ENCODE measurements at regions not wholly inside any gene's neighbourhood (a gene's known extent, or its start where the extent isn't known, plus 50 kb on each side); places are given as distances from the start of the nearest gene placed in this dataset.
A peak's percentile ranks its signal among the peaks of the same experiment; 100 is the strongest.

DNA sequence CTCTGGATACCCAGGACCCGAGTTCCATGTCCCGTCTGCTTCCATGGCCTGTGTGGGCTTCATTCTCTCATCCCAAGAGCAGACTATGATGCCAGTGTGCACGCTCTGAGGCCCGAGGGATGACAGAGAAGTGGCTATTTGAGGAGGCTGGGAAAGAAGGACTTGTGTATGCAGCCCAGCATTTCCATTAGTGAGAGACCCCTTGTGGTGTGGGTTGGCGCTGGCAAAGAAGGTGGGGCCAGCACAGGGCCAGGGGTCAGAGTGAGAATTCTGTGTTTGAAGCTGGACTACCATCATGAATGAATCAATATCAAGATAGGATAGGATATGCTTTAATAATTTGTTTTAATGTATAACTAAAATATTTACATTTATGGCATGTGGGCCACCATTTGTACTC, 200.8 kb downstream of the HIPK3 start:
- H3K4me3 ChIP-seq (ENCODE audit: low read depth, low read length, poor library complexity, severe bottlenecking): no peak overlapping the region
- no peaks in the 10 kb centered on the region for H3K9me2 ChIP-seq (ENCODE audit: insufficient read depth, low read length)
- intact Hi-C loops (cut with micrococcal nuclease; ENCODE audit: unreplicated experiment): no loop called here
- peak overlapping the region; percentile 57 for H3K4me2 ChIP-seq (ENCODE audit: low read length)
- H3K36me3 ChIP-seq (ENCODE audit: insufficient read depth, low read length): peaks cover 4% of the 10 kb centered on the region; the same call in 1 of the 2 replicates
- H4K20me1 ChIP-seq (ENCODE audit: insufficient read depth, low read length): no peaks in the 10 kb centered on the region
- DNase-seq (ENCODE audit: low spot score): no peak
- POLR2A ChIA-PET: interaction anchor here (1.0 to 2.9 kb wide), 6 partner anchors 11 to 78 kb away, joined by 3 to 21 read pairs (median 4); no protein-coding TSS in a partner anchor
- TF ChIP-seq, protein P1, sequence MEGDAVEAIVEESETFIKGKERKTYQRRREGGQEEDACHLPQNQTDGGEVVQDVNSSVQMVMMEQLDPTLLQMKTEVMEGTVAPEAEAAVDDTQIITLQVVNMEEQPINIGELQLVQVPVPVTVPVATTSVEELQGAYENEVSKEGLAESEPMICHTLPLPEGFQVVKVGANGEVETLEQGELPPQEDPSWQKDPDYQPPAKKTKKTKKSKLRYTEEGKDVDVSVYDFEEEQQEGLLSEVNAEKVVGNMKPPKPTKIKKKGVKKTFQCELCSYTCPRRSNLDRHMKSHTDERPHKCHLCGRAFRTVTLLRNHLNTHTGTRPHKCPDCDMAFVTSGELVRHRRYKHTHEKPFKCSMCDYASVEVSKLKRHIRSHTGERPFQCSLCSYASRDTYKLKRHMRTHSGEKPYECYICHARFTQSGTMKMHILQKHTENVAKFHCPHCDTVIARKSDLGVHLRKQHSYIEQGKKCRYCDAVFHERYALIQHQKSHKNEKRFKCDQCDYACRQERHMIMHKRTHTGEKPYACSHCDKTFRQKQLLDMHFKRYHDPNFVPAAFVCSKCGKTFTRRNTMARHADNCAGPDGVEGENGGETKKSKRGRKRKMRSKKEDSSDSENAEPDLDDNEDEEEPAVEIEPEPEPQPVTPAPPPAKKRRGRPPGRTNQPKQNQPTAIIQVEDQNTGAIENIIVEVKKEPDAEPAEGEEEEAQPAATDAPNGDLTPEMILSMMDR (conservative IDR thresholded peaks at IDR 0.05; ENCODE audit: low read length): peak; percentile 55
- no peak for TF ChIP-seq EZH2phosphoT487 (IDR thresholded peaks at IDR 0.05; ENCODE audit: borderline replicate concordance, low read depth, low read length)
- no peak overlapping the region for H2AFZ ChIP-seq (ENCODE audit: low read length)
- no peaks in the 10 kb centered on the region for H3K9me3 ChIP-seq (ENCODE audit: low read length)
- CTCF ChIA-PET (ENCODE audit: unreplicated experiment): interaction anchor here (1.1 kb wide), 1 partner anchor 18 kb away, joined by 5 read pairs; no protein-coding TSS in a partner anchor
- H3K4me1 ChIP-seq (ENCODE audit: insufficient read depth, low read length, poor library complexity, severe bottlenecking): peaks cover 86% of the 10 kb centered on the region
- H3K27ac ChIP-seq (ENCODE audit: low read depth, low read length, poor library complexity, severe bottlenecking): no peak overlapping the region
- peaks cover 83% of the 10 kb centered on the region for H3K79me2 ChIP-seq (ENCODE audit: insufficient read depth, low read depth, low read length)
- BruUV-seq (replicated peaks): no TSS peak

DNA sequence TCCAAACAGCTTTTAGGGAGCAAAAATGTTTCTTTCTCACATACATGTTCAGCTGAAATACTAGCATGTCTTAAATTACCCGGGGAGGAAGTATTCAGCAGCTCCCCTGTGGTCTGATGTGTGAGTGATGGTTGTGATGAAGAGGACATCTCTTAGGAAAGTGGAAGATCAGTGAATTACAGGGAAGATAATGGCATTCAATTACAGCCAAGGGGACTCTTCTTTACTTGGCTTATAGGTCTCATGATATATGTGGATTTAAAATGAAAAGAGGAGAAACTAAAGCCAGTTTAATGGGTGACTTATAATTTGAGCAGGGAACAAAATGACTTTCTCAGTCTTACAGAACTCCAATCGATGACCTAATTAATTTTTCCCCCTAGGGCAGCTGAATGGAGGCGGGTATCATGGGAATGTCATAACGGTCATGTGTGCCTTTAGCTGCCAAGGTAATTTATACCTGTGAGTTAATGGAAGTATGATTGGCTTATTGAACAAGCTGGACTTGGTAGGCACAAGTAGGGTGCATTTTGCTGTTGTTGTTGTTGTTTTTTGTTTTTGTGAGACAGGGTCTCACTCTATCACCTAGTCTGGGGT, 198.8 kb downstream of the HIPK3 start:
- DNase-seq (ENCODE audit: low spot score): no peak
- POLR2A ChIA-PET: interaction anchor here (0.6 to 1.6 kb wide), 3 partner anchors 14 to 118 kb away, joined by 5 to 6 read pairs (median 5); no protein-coding TSS in a partner anchor
- H3K4me1 ChIP-seq (ENCODE audit: insufficient read depth, low read length, poor library complexity, severe bottlenecking): peaks cover 66% of the 10 kb centered on the region
- no peak overlapping the region for H3K27ac ChIP-seq (ENCODE audit: low read depth, low read length, poor library complexity, severe bottlenecking)
- peaks cover 67% of the 10 kb centered on the region for H3K79me2 ChIP-seq (ENCODE audit: insufficient read depth, low read depth, low read length)
- CTCF ChIA-PET (ENCODE audit: unreplicated experiment): no interaction called here
- H3K4me3 ChIP-seq (ENCODE audit: low read depth, low read length, poor library complexity, severe bottlenecking): no peak overlapping the region
- H3K36me3 ChIP-seq (ENCODE audit: insufficient read depth, low read length): peaks cover 1% of the 10 kb centered on the region; the same call in 1 of the 2 replicates
- no peaks in the 10 kb centered on the region for H3K9me2 ChIP-seq (ENCODE audit: insufficient read depth, low read length)
- BruUV-seq (replicated peaks): no TSS peak
- TF ChIP-seq, protein P1 (conservative IDR thresholded peaks at IDR 0.05; ENCODE audit: low read length): no peak
- TF ChIP-seq EZH2phosphoT487 (IDR thresholded peaks at IDR 0.05; ENCODE audit: borderline replicate concordance, low read depth, low read length): no peak
- H4K20me1 ChIP-seq (ENCODE audit: insufficient read depth, low read length): no peaks in the 10 kb centered on the region
- intact Hi-C loops (cut with micrococcal nuclease; ENCODE audit: unreplicated experiment): no loop called here
- H2AFZ ChIP-seq (ENCODE audit: low read length): no peak overlapping the region
- H3K4me2 ChIP-seq (ENCODE audit: low read length): no peak overlapping the region
- no peaks in the 10 kb centered on the region for H3K9me3 ChIP-seq (ENCODE audit: low read length)

DNA sequence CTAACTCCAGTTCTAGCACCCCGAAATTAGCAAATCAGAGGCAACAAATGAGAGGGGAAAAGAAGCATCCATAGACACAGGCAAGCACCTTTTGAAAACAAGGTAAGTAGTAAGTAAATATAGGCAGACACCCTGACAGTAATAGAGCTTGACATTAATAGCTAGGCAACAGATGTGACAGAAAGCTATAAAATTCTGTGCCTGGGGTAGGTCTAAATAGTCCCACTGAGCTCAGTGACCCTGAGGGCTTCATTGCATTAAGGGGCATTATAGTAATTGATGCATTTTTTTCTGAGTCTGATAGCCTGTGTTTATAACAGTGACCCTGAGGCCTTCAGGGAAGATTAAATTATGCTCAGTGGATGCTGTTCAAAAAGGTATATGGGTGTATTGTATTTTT, 197.1 kb downstream of the HIPK3 start:
- no peaks in the 10 kb centered on the region for H3K9me3 ChIP-seq (ENCODE audit: low read length)
- intact Hi-C loops (cut with micrococcal nuclease; ENCODE audit: unreplicated experiment): no loop called here
- no TSS peak for BruUV-seq (replicated peaks)

More for the DNA sequence above, 197.1 kb downstream of the HIPK3 start:
- peaks cover 7% of the 10 kb centered on the region; the same call in 1 of the 2 replicates for H3K36me3 ChIP-seq (ENCODE audit: insufficient read depth, low read length)
- no peaks in the 10 kb centered on the region for H4K20me1 ChIP-seq (ENCODE audit: insufficient read depth, low read length)
- TF ChIP-seq, protein P1 (conservative IDR thresholded peaks at IDR 0.05; ENCODE audit: low read length): no peak
- no peak for TF ChIP-seq EZH2phosphoT487 (IDR thresholded peaks at IDR 0.05; ENCODE audit: borderline replicate concordance, low read depth, low read length)
- no peak overlapping the region for H3K4me2 ChIP-seq (ENCODE audit: low read length)
- H3K4me3 ChIP-seq (ENCODE audit: low read depth, low read length, poor library complexity, severe bottlenecking): no peak overlapping the region
- CTCF ChIA-PET (ENCODE audit: unreplicated experiment): interaction anchor here (1.1 kb wide), 1 partner anchor 21 kb away, joined by 3 read pairs; no protein-coding TSS in a partner anchor
- DNase-seq (ENCODE audit: low spot score): no peak
- POLR2A ChIA-PET: interaction anchor here (0.6 to 1.8 kb wide), 6 partner anchors 10 to 154 kb away, joined by 3 to 12 read pairs (median 4); no protein-coding TSS in a partner anchor
- peaks cover 58% of the 10 kb centered on the region for H3K79me2 ChIP-seq (ENCODE audit: insufficient read depth, low read depth, low read length)
- H3K4me1 ChIP-seq (ENCODE audit: insufficient read depth, low read length, poor library complexity, severe bottlenecking): peaks cover 52% of the 10 kb centered on the region
- no peaks in the 10 kb centered on the region for H3K9me2 ChIP-seq (ENCODE audit: insufficient read depth, low read length)
- no peak overlapping the region for H3K27ac ChIP-seq (ENCODE audit: low read depth, low read length, poor library complexity, severe bottlenecking)
- no peak overlapping the region for H2AFZ ChIP-seq (ENCODE audit: low read length)

Measured in OCI-LY7 (cell line).